K562 (cell line): ENCODE measurements at regions not wholly inside any gene's neighbourhood (a gene's known extent, or its start where the extent isn't known, plus 50 kb on each side); places are given as distances from the start of the nearest gene placed in this dataset.

Experiments
- ATAC-seq: fragments of 200-7000 bp; cut with Tn5 transposase; 3 replicates; pipeline ENCODE4 v1.9.1; 2020; ENCODE audit warnings: moderate library complexity
- BruUV-seq: library from RNA; stranded (reverse); fragments of 400-500 nt; replicated peaks from 2 replicates; lab custom pipeline; 2021; lab: Mats Ljungman, UMichigan
- CTCF ChIA-PET: fragments of 300-600 bp; formaldehyde crosslinking; extraction: SDS; loops from one replicate; lab custom pipeline; 2021; ENCODE audit warnings: low intra/inter-chr PET ratio; lab: Yijun Ruan, JAX
- POLR2A ChIA-PET: fragments of 300-600, 350-650 bp; sonication (Branson Sonifier 250); formaldehyde crosslinking; extraction: SDS; loops from one replicate; lab custom pipeline; 2021; ENCODE audit warnings: antibody characterized with exemption, inconsistent platforms; lab: Yijun Ruan, JAX
- DNase-seq, 4 experiments: peaks; one replicate each; pipeline versions ENCODE4 v3.0.0 to v3.0.0-alpha.2; 2011 to 2018; ENCODE audit warnings: low spot score in 3 of 4, mixed read lengths in 3 of 4; ENCODE audit errors: extremely low read depth in 1 of 4
- FAIRE-seq: peaks from 2 replicates; lab custom pipeline; 2011; peaks lifted over from hg19 to GRCh38; lab: Jason Lieb, UNC
- H2AFZ ChIP-seq: 2 replicates; pipeline ENCODE4 v1.6.0; 2011; ENCODE audit warnings: low read depth, low read length, control low read depth, inconsistent platforms
- H3K27ac ChIP-seq: fragments of 200-600 bp; 3 replicates; pipeline ENCODE4 v1.8.0; 2011; ENCODE audit warnings: low read depth, mild to moderate bottlenecking, control low read depth, inconsistent platforms, low read length, moderate library complexity, mixed read lengths; ENCODE audit errors: extremely low read depth
- H3K27me3 ChIP-seq, 2 experiments: fragments of 300-600 bp in 1 of 2; 2 replicates in 1 of 2; 3 replicates in 1 of 2; pipeline versions ENCODE4 v1.6.0 to v1.8.0; 2011; ENCODE audit warnings: inconsistent platforms in 2 of 2, low read length in 2 of 2, mild to moderate bottlenecking in 1 of 2, mixed read lengths in 1 of 2, moderate library complexity in 1 of 2; ENCODE audit not compliant: control insufficient read depth in 2 of 2, insufficient read depth in 2 of 2
- H3K36me3 ChIP-seq: fragments of 300-600 bp; 3 replicates; pipeline ENCODE4 v1.8.0; 2011; ENCODE audit warnings: mild to moderate bottlenecking, low read length, inconsistent platforms; ENCODE audit not compliant: control insufficient read depth, insufficient read depth
- H3K4me1 ChIP-seq, 2 experiments: fragments of 200-600 bp in 1 of 2; replicated peaks in 1 of 2; 2 replicates in 1 of 2; 3 replicates in 1 of 2; pipeline versions ENCODE4 v1.5.1 to v1.8.0; 2011; ENCODE audit warnings: inconsistent platforms in 2 of 2, low read length in 2 of 2, mild to moderate bottlenecking in 1 of 2, mixed read lengths in 1 of 2, moderate library complexity in 1 of 2; ENCODE audit not compliant: control insufficient read depth in 2 of 2, insufficient read depth in 2 of 2
- H3K4me2 ChIP-seq: 2 replicates; pipeline ENCODE4 v1.6.1; 2011; ENCODE audit warnings: low read length, control low read depth, inconsistent platforms, mixed read lengths; ENCODE audit not compliant: insufficient read depth
- H3K4me3 ChIP-seq: fragments of 200-600 bp; sonication (generic), shearing (Covaris generic); 2 replicates; pipeline ENCODE4 v1.5.1; 2016; ENCODE audit warnings: control low read depth, inconsistent platforms
- H3K79me2 ChIP-seq: fragments of 200-600 bp; 3 replicates; pipeline ENCODE4 v1.8.0; 2011; ENCODE audit warnings: low read length, inconsistent platforms; ENCODE audit not compliant: control insufficient read depth, insufficient read depth
- H3K9ac ChIP-seq, 2 experiments: 2 replicates each; pipeline versions ENCODE4 v1.6.0 to v1.6.1; 2011; ENCODE audit warnings: low read depth in 2 of 2, low read length in 2 of 2, control low read depth in 1 of 2, inconsistent platforms in 1 of 2, mild to moderate bottlenecking in 1 of 2, mixed read lengths in 1 of 2; ENCODE audit not compliant: insufficient read depth in 1 of 2
- H3K9me1 ChIP-seq: one replicate; pipeline ENCODE4 v1.6.0; 2011; ENCODE audit warnings: inconsistent platforms, mild to moderate bottlenecking, low read length, moderate library complexity; ENCODE audit not compliant: control insufficient read depth, insufficient read depth
- H3K9me3 ChIP-seq: replicated peaks from 2 replicates; pipeline ENCODE4 v1.5.1; 2011; ENCODE audit warnings: low read depth, low read length, inconsistent platforms; ENCODE audit not compliant: control insufficient read depth, insufficient read depth
- H4K20me1 ChIP-seq: replicated peaks from 2 replicates; pipeline ENCODE4 v1.6.1; 2011; ENCODE audit warnings: low read length, inconsistent platforms, mixed read lengths; ENCODE audit not compliant: control insufficient read depth, insufficient read depth
- CEBPG ChIP-seq, 3 experiments: fragments of 200-800 bp in 1 of 3; sonication (Bioruptor generic) in 1 of 3; sonication (generic) in 1 of 3; formaldehyde crosslinking in 1 of 3; IDR thresholded peaks in 2 of 3; conservative IDR thresholded peaks in 1 of 3; 2 replicates each; pipeline versions ENCODE4 v1.6.1 to v1.8.0; 2016 to 2022; ENCODE audit warnings: missing compliant biosample characterization in 2 of 3, missing genetic modification characterization in 2 of 3, mild to moderate bottlenecking in 1 of 3, missing genetic modification reagents in 1 of 3
- HES1 ChIP-seq: fragments of 450-650 bp; IDR thresholded peaks from 2 replicates; pipeline ENCODE4 v1.6.1; 2016; ENCODE audit warnings: low read depth, mild to moderate bottlenecking, moderate library complexity
- LCOR ChIP-seq: sonication (generic); formaldehyde crosslinking; IDR thresholded peaks from 2 replicates; pipeline ENCODE4 v1.8.0; 2022; ENCODE audit warnings: mild to moderate bottlenecking, missing genetic modification reagents
- PHB ChIP-seq: fragments of 250-450 bp; sonication (Bioruptor Pico); IDR thresholded peaks from 2 replicates; pipeline ENCODE4 v1.5.0; 2021
- RAD51 ChIP-seq: fragments of 450-650 bp; IDR thresholded peaks from 2 replicates; pipeline ENCODE4 v1.7.1; 2016; ENCODE audit warnings: low read depth, mild to moderate bottlenecking, borderline replicate concordance
- RNF219 ChIP-seq: fragments of 250-450 bp; sonication (Bioruptor Pico); IDR thresholded peaks from 2 replicates; pipeline ENCODE4 v1.5.0; 2022; ENCODE audit warnings: mild to moderate bottlenecking
- ZNF165 ChIP-seq: fragments of 250-450 bp; sonication (Bioruptor Pico); IDR thresholded peaks from 2 replicates; pipeline ENCODE4 v1.4.0; 2020; ENCODE audit warnings: borderline replicate concordance
- ZNF184 ChIP-seq: sonication (generic); formaldehyde crosslinking; IDR thresholded peaks from 2 replicates; pipeline ENCODE4 v1.5.0; 2020; ENCODE audit warnings: missing genetic modification reagents
- WGBS: fragments of 100-300 bp; shearing (Covaris generic); methylation state at CpG from one replicate; pipeline ENCODE4 v1.1.6; 2016; ENCODE audit warnings: low coverage, mixed read lengths; ENCODE audit not compliant: insufficient coverage; ENCODE audit errors: missing lambda C conversion rate; 5-methylcytosine and 5-hydroxymethylcytosine counted together
- in situ Hi-C: fragments of 300-500 bp; cut with MboI; formaldehyde crosslinking; loops from 4 replicates; pipeline ENCODE4 v1.15.0; 2018; ENCODE audit warnings: inconsistent platforms, mixed read lengths
- intact Hi-C: fragments of 100-400 bp; cut with micrococcal nuclease; formaldehyde crosslinking; loops from 2 replicates; pipeline ENCODE4 v1.14.2; 2022

GRCh38 chr10:65130162-65130758 lies 1609.1 kb downstream of the REEP3 start (continued):
- TF ChIP-seq PHB (CRISPR knock-in tag) (no peak), HES1 (no peak), LCOR (CRISPR knock-in tag) (no peak), RNF219 (CRISPR knock-in tag) (no peak), ZNF184 (CRISPR knock-in tag) (no peak), ZNF165 (CRISPR knock-in tag) (no peak)

GRCh38 chr10:65133652-65134051 lies 1612.5 kb downstream of the REEP3 start:
- in situ Hi-C loops = no loop called here
- TF ChIP-seq RAD51 (no peak), CEBPG (CRISPR knock-in tag; IDR thresholded peaks at IDR 0.05) (no peak), CEBPG (tag; conservative IDR thresholded peaks at IDR 0.05 in 1 of 2, IDR thresholded peaks at IDR 0.05 in 1 of 2) (peak in 1 of 2 experiments; percentile 44; a peak in 1 of 4 replicates)
- no peak overlapping the region for H3K4me3 ChIP-seq
- ATAC-seq (no peak), FAIRE-seq (no peak), DNase-seq (no peak)
- no peaks in the 10 kb centered on the region for H3K79me2 ChIP-seq
- no peak overlapping the region for H2AFZ ChIP-seq
- POLR2A ChIA-PET = no interaction called here
- H3K27ac ChIP-seq = no peak overlapping the region
- no peak overlapping the region for H3K9ac ChIP-seq
- H3K4me2 ChIP-seq = no peak overlapping the region
- H3K36me3 ChIP-seq = no peaks in the 10 kb centered on the region
- H3K9me3 ChIP-seq = no peaks in the 10 kb centered on the region
- no peaks in the 10 kb centered on the region for H4K20me1 ChIP-seq
- H3K9me1 ChIP-seq = no peaks in the 10 kb centered on the region
- BruUV-seq = no TSS peak
- WGBS = 9% methylated on average over 5 of the region's 5 CpGs
- no peaks in the 10 kb centered on the region for H3K27me3 ChIP-seq
- CTCF ChIA-PET = no interaction called here
- intact Hi-C loops = no loop called here
- H3K4me1 ChIP-seq = no peaks in the 10 kb centered on the region
